HepG2 (cell line): ENCODE measurements at regions not wholly inside any gene's neighbourhood (a gene's known extent, or its start where the extent isn't known, plus 50 kb on each side); places are given as distances from the start of the nearest gene placed in this dataset.

Experiments used
- ATAC-seq: fragments of 200-7000 bp; cut with Tn5 transposase; 3 replicates; pipeline ENCODE4 v1.9.1; 2020; ENCODE audit warnings: mild to moderate bottlenecking, moderate library complexity
- BruUV-seq: library from RNA; stranded (reverse); fragments of 400-500 nt; replicated peaks from 2 replicates; lab custom pipeline; 2021; lab: Mats Ljungman, UMichigan
- CTCF ChIA-PET: fragments of 300-600 bp; formaldehyde crosslinking; extraction: SDS; loops from one replicate; lab custom pipeline; 2021; ENCODE audit warnings: low total read pairs, inconsistent platforms, low intra/inter-chr PET ratio; lab: Yijun Ruan, JAX
- POLR2A ChIA-PET: fragments of 350-600 bp; sonication (Branson Sonifier 250); formaldehyde crosslinking; loops from one replicate; lab custom pipeline; 2020; ENCODE audit warnings: antibody characterized with exemption, inconsistent platforms; lab: Yijun Ruan, JAX
- DNase-seq: peaks from one replicate; pipeline ENCODE4 v3.0.0-alpha.2; 2015; ENCODE audit warnings: low spot score
- FAIRE-seq: peaks from 3 replicates; lab custom pipeline; 2011; peaks lifted over from hg19 to GRCh38; lab: Jason Lieb, UNC
- H2AFZ ChIP-seq: one replicate; pipeline ENCODE4 v1.6.1; 2011; ENCODE audit warnings: low read length, inconsistent platforms
- H3K27ac ChIP-seq: fragments of 300-600 bp; 3 replicates; pipeline ENCODE4 v1.8.0; 2011; ENCODE audit warnings: mixed run types, mild to moderate bottlenecking, mixed read lengths, low read length, inconsistent platforms; ENCODE audit not compliant: insufficient read depth; ENCODE audit errors: extremely low read length
- H3K27me3 ChIP-seq, 2 experiments: fragments of 200-600 bp in 1 of 2; 2 replicates in 1 of 2; 3 replicates in 1 of 2; pipeline versions ENCODE4 v1.6.0 to v1.8.0; 2011; ENCODE audit warnings: low read length in 2 of 2, mild to moderate bottlenecking in 2 of 2, moderate library complexity in 2 of 2, inconsistent platforms in 1 of 2; ENCODE audit not compliant: insufficient read depth in 2 of 2, control insufficient read depth in 1 of 2
- H3K36me3 ChIP-seq, 2 experiments: fragments of 200-600 bp in 1 of 2; replicated peaks in 1 of 2; 2 replicates in 1 of 2; 3 replicates in 1 of 2; pipeline versions ENCODE4 v1.5.1 to v1.8.0; 2011; ENCODE audit warnings: low read length in 2 of 2, inconsistent platforms in 1 of 2; ENCODE audit not compliant: insufficient read depth in 2 of 2, control insufficient read depth in 1 of 2
- H3K4me1 ChIP-seq: 2 replicates; pipeline ENCODE4 v1.5.1; 2012; ENCODE audit warnings: low read length, inconsistent platforms; ENCODE audit not compliant: insufficient read depth
- H3K4me2 ChIP-seq: 2 replicates; pipeline ENCODE4 v1.6.0; 2011; ENCODE audit warnings: low read depth, low read length, inconsistent platforms
- H3K4me3 ChIP-seq, 3 experiments: fragments of 200-600 bp in 1 of 3; sonication (generic), shearing (Covaris generic) in 1 of 3; replicated peaks in 1 of 3; 2 replicates each; pipeline ENCODE4 v1.5.1; 2011 to 2016; ENCODE audit warnings: low read length in 3 of 3, inconsistent platforms in 2 of 3, low read depth in 2 of 3, mild to moderate bottlenecking in 2 of 3, control low read depth in 1 of 3, mixed read lengths in 1 of 3; ENCODE audit not compliant: insufficient read depth in 1 of 3
- H3K79me2 ChIP-seq: one replicate; pipeline ENCODE4 v1.6.1; 2011; ENCODE audit warnings: low read length, inconsistent platforms; ENCODE audit not compliant: insufficient read depth
- H3K9ac ChIP-seq: 2 replicates; pipeline ENCODE4 v1.6.0; 2011; ENCODE audit warnings: mild to moderate bottlenecking, low read depth, low read length, inconsistent platforms; ENCODE audit not compliant: insufficient read depth
- H3K9me3 ChIP-seq: 2 replicates; pipeline ENCODE4 v1.5.1; 2012; ENCODE audit warnings: mild to moderate bottlenecking, low read length
- H4K20me1 ChIP-seq: 2 replicates; pipeline ENCODE4 v1.6.0; 2011; ENCODE audit warnings: inconsistent platforms, mild to moderate bottlenecking, low read length, moderate library complexity; ENCODE audit not compliant: insufficient read depth
- JUN ChIP-seq: sonication (generic); formaldehyde crosslinking; IDR thresholded peaks from 2 replicates; pipeline ENCODE4 v1.4.0; 2020; ENCODE audit warnings: mild to moderate bottlenecking, missing genetic modification reagents
- ZNF678 ChIP-seq: sonication (generic); formaldehyde crosslinking; IDR thresholded peaks from 2 replicates; pipeline ENCODE4 v1.4.0; 2020; ENCODE audit warnings: mild to moderate bottlenecking, missing genetic modification reagents
- WGBS: methylation state at CpG from one replicate; pipeline ENCODE4 v1.1.6; 2017; ENCODE audit warnings: low lambda C conversion rate; 5-methylcytosine and 5-hydroxymethylcytosine counted together
- in situ Hi-C: cut with HindIII; loops from 2 replicates; pipeline ENCODE4 v1.10.0; 2017; ENCODE audit warnings: low pct_unique_long_range_greater_than_20kb; ENCODE audit not compliant: extremely low pct_ligation_motif_present
- intact Hi-C: fragments of 100-400 bp; cut with micrococcal nuclease; formaldehyde crosslinking; loops from one replicate; pipeline ENCODE4 v1.10.0; 2022; ENCODE audit not compliant: unreplicated experiment
- TF ChIP-seq, protein P1 (sequence below): sonication (generic); formaldehyde crosslinking; IDR thresholded peaks from 2 replicates; pipeline ENCODE4 v1.4.0; 2020; ENCODE audit warnings: mild to moderate bottlenecking, missing genetic modification reagents
- TF ChIP-seq, protein P2 (sequence below): sonication (generic); formaldehyde crosslinking; IDR thresholded peaks from 2 replicates; pipeline ENCODE4 v1.4.0; 2020; ENCODE audit warnings: missing genetic modification reagents

DNA sequence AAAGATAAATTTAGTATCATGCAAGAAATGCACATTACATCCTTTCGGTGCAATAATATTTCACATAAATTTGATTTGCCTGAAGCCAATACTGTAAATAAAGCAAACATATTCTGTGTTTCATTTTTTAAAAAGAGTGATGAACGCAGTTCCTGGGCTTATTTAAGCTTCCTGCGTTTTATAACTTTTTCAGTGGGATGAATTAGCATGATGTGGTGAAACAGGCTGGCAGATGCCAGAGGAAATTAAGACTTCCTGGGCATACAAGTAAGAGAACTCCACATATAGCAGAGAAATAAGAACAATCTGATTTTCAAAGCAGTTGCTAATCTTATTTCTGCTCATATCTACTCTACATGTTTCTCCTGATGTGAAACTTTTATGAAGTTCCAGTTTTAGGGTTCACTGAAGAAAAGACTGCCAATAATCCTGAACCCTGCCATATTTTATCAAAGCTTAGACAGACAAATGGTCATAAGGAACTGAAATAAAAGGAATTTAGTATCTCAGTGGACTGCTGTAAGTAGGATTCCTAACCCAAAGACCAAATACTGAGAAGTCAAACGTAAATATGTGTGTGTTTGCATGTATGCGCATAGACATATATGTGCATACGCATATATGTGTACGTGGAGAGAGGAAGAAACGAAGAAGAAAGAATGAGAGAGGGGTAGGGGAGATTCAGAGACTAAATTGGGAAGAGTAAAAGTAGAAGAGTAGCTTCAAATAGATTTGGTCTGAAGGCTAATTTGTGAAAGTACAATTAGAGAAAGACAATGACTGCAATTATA is 628.6 kb upstream of the CCDC54 start:
- in situ Hi-C loops (no loop called here), intact Hi-C loops (no loop called here)
- Histone ChIP-seq H3K27ac (no peak overlapping the region), H3K79me2 (no peaks in the 10 kb centered on the region), H3K4me1 (no peaks in the 10 kb centered on the region), H3K9ac (no peak overlapping the region), H3K36me3 (no peaks in the 10 kb centered on the region), H4K20me1 (no peaks in the 10 kb centered on the region), H3K4me2 (no peak overlapping the region), H3K9me3 (no peaks in the 10 kb centered on the region), H3K27me3 (no peaks in the 10 kb centered on the region), H3K4me3 (no peak overlapping the region), H2AFZ (no peak overlapping the region)
- no TSS peak for BruUV-seq
- 15% methylated on average over 8 of the region's 8 CpGs for WGBS
- no peak for ATAC-seq
- POLR2A ChIA-PET = no interaction called here
- no peak for DNase-seq
- TF ChIP-seq, protein P1, sequence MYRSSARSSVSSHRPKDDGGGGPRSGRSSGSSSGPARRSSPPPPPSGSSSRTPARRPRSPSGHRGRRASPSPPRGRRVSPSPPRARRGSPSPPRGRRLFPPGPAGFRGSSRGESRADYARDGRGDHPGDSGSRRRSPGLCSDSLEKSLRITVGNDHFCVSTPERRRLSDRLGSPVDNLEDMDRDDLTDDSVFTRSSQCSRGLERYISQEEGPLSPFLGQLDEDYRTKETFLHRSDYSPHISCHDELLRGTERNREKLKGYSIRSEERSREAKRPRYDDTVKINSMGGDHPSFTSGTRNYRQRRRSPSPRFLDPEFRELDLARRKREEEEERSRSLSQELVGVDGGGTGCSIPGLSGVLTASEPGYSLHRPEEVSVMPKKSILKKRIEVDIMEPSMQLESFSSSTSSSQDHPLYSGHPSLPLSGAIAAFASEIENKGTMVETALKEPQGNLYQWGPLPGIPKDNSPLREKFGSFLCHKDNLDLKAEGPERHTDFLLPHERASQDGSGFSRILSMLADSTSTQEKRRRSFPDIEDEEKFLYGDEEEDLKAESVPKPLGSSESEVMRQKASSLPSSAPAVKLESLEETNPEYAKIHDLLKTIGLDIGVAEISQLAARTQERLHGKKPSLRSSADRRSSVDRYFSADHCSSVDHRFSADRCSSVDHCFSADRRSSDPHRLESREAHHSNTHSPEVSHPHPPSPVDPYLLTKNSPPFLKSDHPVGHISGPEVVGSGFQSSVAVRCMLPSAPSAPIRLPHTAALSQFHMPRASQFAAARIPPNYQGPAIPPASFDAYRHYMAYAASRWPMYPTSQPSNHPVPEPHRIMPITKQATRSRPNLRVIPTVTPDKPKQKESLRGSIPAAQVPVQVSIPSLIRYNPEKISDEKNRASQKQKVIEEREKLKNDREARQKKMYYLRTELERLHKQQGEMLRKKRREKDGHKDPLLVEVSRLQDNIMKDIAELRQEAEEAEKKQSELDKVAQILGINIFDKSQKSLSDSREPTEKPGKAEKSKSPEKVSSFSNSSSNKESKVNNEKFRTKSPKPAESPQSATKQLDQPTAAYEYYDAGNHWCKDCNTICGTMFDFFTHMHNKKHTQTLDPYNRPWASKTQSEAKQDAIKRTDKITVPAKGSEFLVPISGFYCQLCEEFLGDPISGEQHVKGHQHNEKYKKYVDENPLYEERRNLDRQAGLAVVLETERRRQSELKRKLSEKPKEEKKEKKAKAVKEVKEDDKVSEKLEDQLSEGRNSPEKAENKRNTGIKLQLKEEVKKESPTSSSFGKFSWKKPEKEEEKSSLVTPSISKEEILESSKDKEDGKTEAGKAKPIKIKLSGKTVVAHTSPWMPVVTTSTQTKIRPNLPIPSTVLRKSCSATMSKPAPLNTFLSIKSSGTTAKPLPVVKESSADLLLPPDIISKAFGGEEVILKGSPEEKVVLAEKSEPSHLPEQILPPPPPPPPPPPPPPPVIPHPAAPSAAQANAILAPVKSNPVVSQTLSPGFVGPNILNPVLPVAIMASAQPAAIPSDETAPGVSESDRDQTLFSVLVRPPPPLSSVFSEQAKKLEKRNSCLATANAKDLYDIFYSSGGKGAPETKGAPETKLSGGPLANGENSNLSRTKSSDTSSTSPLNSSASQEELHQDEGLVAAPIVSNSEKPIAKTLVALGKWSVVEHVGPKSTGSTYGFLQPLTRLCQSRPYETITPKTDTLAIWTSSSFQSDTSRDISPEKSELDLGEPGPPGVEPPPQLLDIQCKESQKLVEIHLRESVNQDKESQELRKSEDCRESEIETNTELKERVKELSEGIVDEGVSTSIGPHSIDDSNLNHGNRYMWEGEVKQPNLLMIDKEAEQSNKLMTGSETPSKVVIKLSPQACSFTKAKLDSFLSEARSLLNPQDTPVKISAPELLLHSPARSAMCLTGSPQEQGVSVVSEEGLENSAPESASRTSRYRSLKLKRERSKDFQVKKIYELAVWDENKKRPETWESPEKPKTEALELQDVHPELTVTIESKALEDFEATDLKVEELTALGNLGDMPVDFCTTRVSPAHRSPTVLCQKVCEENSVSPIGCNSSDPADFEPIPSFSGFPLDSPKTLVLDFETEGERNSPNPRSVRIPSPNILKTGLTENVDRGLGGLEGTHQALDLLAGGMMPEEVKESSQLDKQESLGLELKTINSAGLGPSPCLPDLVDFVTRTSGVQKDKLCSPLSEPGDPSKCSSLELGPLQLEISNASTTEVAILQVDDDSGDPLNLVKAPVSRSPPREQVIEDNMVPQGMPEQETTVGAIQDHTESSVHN (CRISPR knock-in tag) = no peak
- TF ChIP-seq, protein P2, sequence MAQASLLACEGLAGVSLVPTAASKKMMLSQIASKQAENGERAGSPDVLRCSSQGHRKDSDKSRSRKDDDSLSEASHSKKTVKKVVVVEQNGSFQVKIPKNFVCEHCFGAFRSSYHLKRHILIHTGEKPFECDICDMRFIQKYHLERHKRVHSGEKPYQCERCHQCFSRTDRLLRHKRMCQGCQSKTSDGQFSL = no peak
- TF ChIP-seq JUN (CRISPR knock-in tag) (no peak), ZNF678 (no peak)
- FAIRE-seq = no peak
- CTCF ChIA-PET = no interaction called here
